Thymus (tissue), 11 donors: ENCODE measurements at regions not wholly inside any gene's neighbourhood (a gene's known extent, or its start where the extent isn't known, plus 50 kb on each side); places are given as distances from the start of the nearest gene placed in this dataset.
"Not testable (repeated sequence)": the region's sequence is repeated elsewhere in the genome, so short reads cannot be mapped to it uniquely, and the experiment has no call there.

ENCODE experiments used
- DNase-seq, 9 donors: peaks; one replicate each; pipeline ENCODE4 v3.0.0-alpha.2; 2013; ENCODE audit warnings: low spot score in 9 of 9, low read depth in 6 of 9, missing footprints in 1 of 9
- H3K27ac ChIP-seq, 2 donors: one replicate each; pipeline ENCODE4 v1.5.1; 2013; ENCODE audit warnings: control low read depth in 1 of 2, low read depth in 1 of 2, low read length in 1 of 2, mild to moderate bottlenecking in 1 of 2, moderate library complexity in 1 of 2
- H3K27me3 ChIP-seq, 2 donors: one replicate each; pipeline ENCODE4 v1.5.1; 2013; ENCODE audit warnings: low read length in 1 of 2; ENCODE audit not compliant: control insufficient read depth in 2 of 2, insufficient read depth in 1 of 2
- H3K36me3 ChIP-seq, 2 donors: one replicate each; pipeline ENCODE4 v1.5.1; 2013; ENCODE audit warnings: low read length in 1 of 2, mild to moderate bottlenecking in 1 of 2, moderate library complexity in 1 of 2; ENCODE audit not compliant: control insufficient read depth in 2 of 2, insufficient read depth in 2 of 2
- H3K4me1 ChIP-seq, 2 donors: one replicate each; pipeline ENCODE4 v1.5.1; 2013; ENCODE audit warnings: low read length in 2 of 2; ENCODE audit not compliant: control insufficient read depth in 2 of 2, insufficient read depth in 2 of 2
- H3K4me3 ChIP-seq, 2 donors: one replicate each; pipeline ENCODE4 v1.5.1; 2013; ENCODE audit warnings: low read length in 2 of 2, control low read depth in 1 of 2, mild to moderate bottlenecking in 1 of 2
- H3K9me3 ChIP-seq, 2 donors: one replicate each; pipeline ENCODE4 v1.5.1; 2013; ENCODE audit warnings: low read length in 1 of 2, mild to moderate bottlenecking in 1 of 2; ENCODE audit not compliant: control insufficient read depth in 2 of 2, insufficient read depth in 1 of 2
- WGBS: extraction: QIAGEN DNeasy Blood & Tissue Kit; methylation state at CpG from one replicate; pipeline ENCODE4 v1.1.7; 2013; 5-methylcytosine and 5-hydroxymethylcytosine counted together
- donor health status: healthy.

DNA sequence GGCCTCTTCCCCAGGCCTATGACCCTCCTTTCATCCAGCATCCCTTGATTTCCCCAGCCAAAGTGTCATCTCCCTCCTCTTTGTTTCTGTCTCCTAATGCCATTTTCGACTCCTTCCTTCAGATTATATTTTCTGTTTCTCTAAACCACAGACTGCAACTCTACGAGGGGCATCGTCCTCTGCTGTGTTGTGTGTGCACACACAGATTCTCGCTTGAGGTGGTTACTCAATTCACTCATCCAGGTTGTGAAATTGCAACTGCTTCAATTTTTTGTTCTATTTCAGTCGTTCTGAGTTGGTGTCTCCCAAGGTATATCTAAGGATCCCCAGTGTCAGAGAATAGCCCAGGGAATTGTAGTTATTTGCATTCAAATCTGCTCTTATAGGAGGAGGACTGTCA is 113.5 kb upstream of the NDUFV2 start:
- DNase-seq = no peak
- Histone ChIP-seq H3K27ac (no peak overlapping the region), H3K27me3 (no peaks in the 10 kb centered on the region), H3K9me3 (no peaks in the 10 kb centered on the region), H3K36me3 (no peaks in the 10 kb centered on the region), H3K4me1 (peaks cover 0 to 2% of the 10 kb centered on the region in 2 donors), H3K4me3 (no peak overlapping the region)
- 89% methylated on average over 5 of the region's 5 CpGs for WGBS

DNA sequence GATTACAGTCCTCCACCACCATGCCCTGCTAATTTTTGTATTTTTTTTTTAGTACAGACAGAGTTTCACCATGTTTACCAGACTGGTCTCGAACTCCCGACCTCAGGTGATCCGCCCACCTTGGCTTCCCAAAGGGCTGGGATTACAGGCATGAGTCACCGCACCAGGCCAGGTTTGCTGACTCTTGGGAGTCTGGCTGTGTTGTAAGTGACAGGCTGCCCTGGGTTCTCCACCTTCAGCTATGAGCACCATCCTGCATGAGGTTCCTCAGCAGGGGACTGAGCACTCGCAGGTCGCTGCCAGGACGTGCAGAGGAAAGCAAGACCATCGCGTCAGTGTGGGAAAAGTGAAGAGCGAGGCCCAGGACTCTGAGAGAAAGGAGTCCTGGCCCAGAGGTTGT is 112.6 kb upstream of the NDUFV2 start:
- Histone ChIP-seq H3K27ac (no peak overlapping the region), H3K27me3 (no peaks in the 10 kb centered on the region), H3K9me3 (no peaks in the 10 kb centered on the region), H3K4me1 (peaks cover 0 to 2% of the 10 kb centered on the region in 2 donors), H3K36me3 (no peaks in the 10 kb centered on the region), H3K4me3 (no peak overlapping the region)
- 94% methylated on average over 10 of the region's 10 CpGs for WGBS
- DNase-seq = no peak

DNA sequence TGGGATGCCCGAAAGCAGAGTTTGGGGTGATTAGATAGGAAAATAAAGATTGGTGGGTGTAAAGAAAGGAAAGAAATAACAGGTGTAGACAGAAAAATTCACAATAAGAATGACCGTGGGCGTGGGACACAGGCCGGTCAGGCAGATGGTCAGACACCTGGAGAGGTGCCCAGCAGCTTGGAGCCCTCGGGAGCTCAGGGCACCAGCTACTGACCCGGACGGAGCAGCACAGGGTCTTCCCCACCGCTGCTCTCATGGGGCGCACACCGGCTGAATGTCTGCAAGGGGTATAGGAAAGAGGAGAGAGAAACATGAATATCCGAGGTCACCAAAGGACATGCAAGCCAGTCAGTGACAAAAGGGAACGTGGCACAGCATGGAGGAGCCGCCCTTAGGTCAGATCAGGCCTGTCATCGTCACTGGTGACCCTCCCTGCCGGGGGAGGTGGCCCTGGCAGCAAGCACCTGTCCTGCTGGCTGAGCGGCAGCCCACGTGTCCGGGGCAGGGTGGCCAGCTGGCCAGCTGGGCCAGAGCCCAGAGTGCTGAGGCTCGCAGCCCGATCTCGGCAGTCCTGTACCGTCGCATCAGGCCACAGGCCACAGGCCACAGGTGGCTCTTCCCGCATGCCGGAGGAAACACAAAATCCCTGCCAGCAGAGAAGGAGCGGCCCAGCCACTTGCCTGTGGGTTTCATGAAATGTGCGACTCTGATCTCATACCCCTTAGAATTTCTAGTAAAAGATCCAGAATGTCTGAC is 112.0 kb upstream of the NDUFV2 start:
- Histone ChIP-seq H3K9me3 (no peaks in the 10 kb centered on the region), H3K36me3 (no peaks in the 10 kb centered on the region), H3K4me1 (peaks cover 0 to 2% of the 10 kb centered on the region in 2 donors), H3K27me3 (no peaks in the 10 kb centered on the region), H3K27ac (no peak overlapping the region), H3K4me3 (no peak overlapping the region)
- no peak for DNase-seq
- WGBS = 95% methylated on average over 27 of the region's 27 CpGs

DNA sequence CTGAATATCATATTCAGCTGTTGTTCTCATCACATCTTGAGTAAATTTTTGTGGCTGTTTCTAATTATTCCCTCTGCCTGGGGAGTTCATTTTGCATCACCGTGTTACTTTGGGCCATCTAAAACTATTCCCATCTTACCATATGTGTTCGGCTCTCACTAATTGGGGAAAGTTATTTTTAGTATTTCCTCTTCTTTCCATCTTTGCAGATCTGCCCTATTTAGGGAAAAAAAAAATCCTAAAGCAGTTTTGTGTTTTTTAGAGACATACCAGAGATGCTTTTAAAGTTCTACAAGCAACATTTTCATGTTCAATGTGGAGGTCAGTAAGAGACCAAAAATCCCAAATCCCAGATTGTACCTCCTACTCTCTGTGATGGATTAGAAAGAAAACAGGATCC is 111.3 kb upstream of the NDUFV2 start:
- peaks cover 0 to 2% of the 10 kb centered on the region in 2 donors for H3K4me1 ChIP-seq
- no peaks in the 10 kb centered on the region for H3K36me3 ChIP-seq
- 84% methylated on average over 2 of the region's 2 CpGs for WGBS
- no peaks in the 10 kb centered on the region for H3K9me3 ChIP-seq
- H3K27me3 ChIP-seq = no peaks in the 10 kb centered on the region
- no peak overlapping the region for H3K27ac ChIP-seq
- no peak for DNase-seq
- H3K4me3 ChIP-seq = no peak overlapping the region

DNA sequence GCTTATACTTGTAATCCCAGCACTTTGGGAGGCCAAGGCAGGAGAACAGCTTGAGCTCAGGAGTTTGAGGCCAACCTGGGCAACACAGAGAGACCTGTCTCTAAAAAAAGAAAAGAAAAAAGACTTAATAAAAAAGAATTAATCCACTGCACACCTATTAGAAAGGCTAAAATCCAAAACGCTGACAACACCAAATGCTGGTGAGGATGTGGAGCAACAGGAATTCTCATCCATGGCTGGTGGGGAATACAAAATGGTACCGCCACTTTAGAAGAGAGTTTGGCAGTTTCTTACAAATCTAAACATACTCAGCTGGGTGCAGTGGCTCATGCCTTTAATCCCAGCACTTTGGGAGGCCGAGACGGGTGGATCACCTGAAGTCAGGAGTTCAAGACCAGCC is 110.0 kb upstream of the NDUFV2 start:
- H3K27ac ChIP-seq, H3K9me3 ChIP-seq, H3K27me3 ChIP-seq, DNase-seq, H3K36me3 ChIP-seq, H3K4me3 ChIP-seq, H3K4me1 ChIP-seq: not testable (repeated sequence)
- 98% methylated on average over 4 of the region's 4 CpGs for WGBS

DNA sequence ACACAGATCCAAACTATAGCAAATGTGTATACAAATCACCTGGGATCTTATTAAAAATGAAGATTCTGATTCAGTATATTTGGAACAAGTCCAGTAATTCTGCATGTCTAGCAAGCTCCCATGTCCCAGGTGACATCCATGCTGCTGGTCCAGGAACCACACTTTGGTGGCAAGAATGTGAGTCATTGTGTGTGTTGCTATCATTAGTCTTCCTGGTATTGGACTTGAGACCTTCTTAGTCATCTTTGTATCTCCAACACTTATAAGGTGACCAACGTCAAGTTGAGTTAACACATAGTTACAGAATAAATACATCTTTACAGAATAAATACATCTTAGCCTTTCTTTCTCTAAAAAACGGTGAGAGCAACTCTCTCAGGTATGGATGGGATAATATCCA is 107.9 kb upstream of the NDUFV2 start:
- no peak overlapping the region for H3K27ac ChIP-seq
- H3K36me3 ChIP-seq = no peaks in the 10 kb centered on the region
- no peak for DNase-seq
- no peak overlapping the region for H3K4me3 ChIP-seq
- H3K27me3 ChIP-seq = no peaks in the 10 kb centered on the region
- H3K9me3 ChIP-seq = no peaks in the 10 kb centered on the region
- 47% methylated on average over 2 of the region's 2 CpGs for WGBS
- no peaks in the 10 kb centered on the region for H3K4me1 ChIP-seq

DNA sequence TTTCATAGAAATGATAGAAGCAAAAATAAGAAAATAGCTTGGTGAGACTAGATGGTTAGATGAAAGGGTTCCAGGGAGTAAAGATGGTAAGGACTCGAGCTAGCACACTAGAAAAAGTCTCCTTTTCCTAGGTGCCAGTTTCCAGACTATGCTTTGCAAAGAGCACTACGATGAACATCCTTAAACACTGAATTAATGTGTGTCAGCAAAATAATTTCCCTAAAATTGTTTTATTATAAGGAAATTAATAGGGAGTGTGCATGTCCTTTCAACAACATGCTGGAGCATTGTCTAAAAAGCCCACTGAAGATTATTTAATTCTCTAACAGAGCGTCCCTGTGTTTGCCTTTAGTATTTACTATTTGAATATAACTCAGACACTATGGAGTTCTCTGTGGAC is 107.4 kb upstream of the NDUFV2 start:
- no peaks in the 10 kb centered on the region for H3K27me3 ChIP-seq
- H3K36me3 ChIP-seq = no peaks in the 10 kb centered on the region
- no peak for DNase-seq
- no peak overlapping the region for H3K4me3 ChIP-seq
- no peaks in the 10 kb centered on the region for H3K4me1 ChIP-seq
- 60% methylated on average over 3 of the region's 3 CpGs for WGBS
- H3K27ac ChIP-seq = no peak overlapping the region
- no peaks in the 10 kb centered on the region for H3K9me3 ChIP-seq

DNA sequence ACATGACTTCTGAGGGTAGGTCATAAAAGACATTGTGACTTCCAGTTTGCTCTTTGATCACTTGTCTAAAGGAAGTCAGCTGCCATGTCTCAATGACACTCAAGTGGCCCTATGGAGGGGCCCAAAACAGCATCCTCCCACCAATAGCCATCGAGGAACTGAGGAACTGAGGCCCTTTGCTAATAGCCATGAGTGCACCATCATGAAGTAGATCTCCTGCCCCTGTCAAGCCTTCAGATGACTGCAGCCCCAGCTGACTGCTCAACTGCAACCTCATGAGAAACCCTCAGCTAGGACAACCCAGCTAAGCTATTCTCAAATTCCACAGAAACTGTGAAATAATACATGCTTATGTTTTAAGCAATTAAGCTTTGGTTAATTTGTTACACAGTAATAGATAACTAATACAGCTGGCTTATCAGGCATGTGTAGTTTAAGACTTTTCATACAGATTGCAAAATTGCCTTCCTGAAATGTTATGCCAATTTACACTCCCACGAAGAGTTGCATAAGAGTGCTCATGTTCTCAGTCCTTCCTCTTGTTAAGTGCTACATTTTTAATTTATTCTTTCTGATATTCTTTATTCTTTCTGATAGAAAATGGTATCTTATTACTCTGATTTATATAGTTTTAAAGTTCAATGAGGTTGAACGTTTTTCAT is 105.6 kb upstream of the NDUFV2 start:
- 93% methylated on average over 3 of the region's 3 CpGs for WGBS
- Histone ChIP-seq H3K36me3 (no peaks in the 10 kb centered on the region), H3K27me3 (no peaks in the 10 kb centered on the region), H3K27ac (no peak overlapping the region), H3K9me3 (no peaks in the 10 kb centered on the region), H3K4me1 (no peaks in the 10 kb centered on the region), H3K4me3 (no peak overlapping the region)
- no peak for DNase-seq

DNA sequence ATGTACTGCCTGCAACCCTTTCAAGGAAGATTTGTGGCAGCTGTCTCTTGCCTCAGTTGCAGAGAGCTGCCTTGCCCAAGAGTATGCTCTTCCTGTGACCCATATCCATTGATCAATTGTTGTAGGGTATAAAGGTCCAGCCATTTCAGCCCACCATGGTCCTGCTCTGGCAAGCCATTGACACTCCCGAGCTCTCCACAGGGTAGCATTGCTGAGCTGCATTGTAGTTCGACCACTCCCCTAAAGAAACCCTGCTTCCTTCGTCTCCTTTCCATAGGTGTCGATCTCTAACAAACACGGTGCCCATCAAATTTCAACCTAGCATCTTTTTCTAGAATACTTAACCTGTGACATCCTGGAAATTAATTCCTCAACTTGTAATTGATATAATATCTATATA is 104.9 kb upstream of the NDUFV2 start:
- H3K4me3 ChIP-seq = no peak overlapping the region

More for the DNA sequence above, 104.9 kb upstream of the NDUFV2 start:
- H3K27me3 ChIP-seq = no peaks in the 10 kb centered on the region
- WGBS = 91% methylated on average over 5 of the region's 5 CpGs
- no peak overlapping the region for H3K27ac ChIP-seq
- H3K9me3 ChIP-seq = no peaks in the 10 kb centered on the region
- H3K36me3 ChIP-seq = no peaks in the 10 kb centered on the region
- DNase-seq = no peak
- H3K4me1 ChIP-seq = no peaks in the 10 kb centered on the region
